ENCODE measurements at regions not wholly inside any gene's neighbourhood (a gene's known extent, or its start where the extent isn't known, plus 50 kb on each side); places are given as distances from the start of the nearest gene placed in this dataset.

GRCh38 chr17:70407506-70407905 is 238.2 kb downstream of the KCNJ2 start:
- H3K9me3 ChIP-seq (ENCODE audit: low read depth, low read length, poor library complexity, severe bottlenecking): no peaks in the 10 kb centered on the region
- intact Hi-C loops (cut with micrococcal nuclease; ENCODE audit: unreplicated experiment): no loop called here
- no peaks in the 10 kb centered on the region for H3K36me3 ChIP-seq (ENCODE audit: insufficient read depth, low read length, poor library complexity, severe bottlenecking)
- no TSS peak for BruUV-seq (replicated peaks)
- ChIA-PET CTCF (no interaction called here), POLR2A (ENCODE audit: low non-redundant PET) (no interaction called here)
- DNase-seq (ENCODE audit: low spot score): no peak
- TF ChIP-seq CTCF (conservative IDR thresholded peaks at IDR 0.05; ENCODE audit: low read depth, low read length): no peak
- no peak for TF ChIP-seq EZH2 (IDR thresholded peaks at IDR 0.05; ENCODE audit: borderline replicate concordance, low read depth, low read length, poor library complexity, severe bottlenecking)
- no peaks in the 10 kb centered on the region for H3K27me3 ChIP-seq (replicated peaks; ENCODE audit: insufficient read depth, low read depth, low read length, poor library complexity)
- no peak overlapping the region for H3K27ac ChIP-seq (ENCODE audit: low read depth, low read length, poor library complexity, severe bottlenecking)
- no peak overlapping the region for H3K4me3 ChIP-seq (ENCODE audit: low read depth, low read length, poor library complexity, severe bottlenecking)
- H3K4me1 ChIP-seq (ENCODE audit: insufficient read depth, low read length, poor library complexity, severe bottlenecking): no peaks in the 10 kb centered on the region

- Histone ChIP-seq H3K36me3 (ENCODE audit: insufficient read depth, low read length, poor library complexity, severe bottlenecking) (no peaks in the 10 kb centered on the region), H3K4me3 (ENCODE audit: low read depth, low read length, poor library complexity, severe bottlenecking) (no peak overlapping the region), H3K27ac (ENCODE audit: low read depth, low read length, poor library complexity, severe bottlenecking) (no peak overlapping the region), H3K9me3 (ENCODE audit: low read depth, low read length, poor library complexity, severe bottlenecking) (no peaks in the 10 kb centered on the region), H3K4me1 (ENCODE audit: insufficient read depth, low read length, poor library complexity, severe bottlenecking) (no peaks in the 10 kb centered on the region), H3K27me3 (replicated peaks; ENCODE audit: insufficient read depth, low read depth, low read length, poor library complexity) (no peaks in the 10 kb centered on the region)
- CTCF ChIA-PET: no interaction called here
- TF ChIP-seq CTCF (conservative IDR thresholded peaks at IDR 0.05; ENCODE audit: low read depth, low read length) (no peak), EZH2 (IDR thresholded peaks at IDR 0.05; ENCODE audit: borderline replicate concordance, low read depth, low read length, poor library complexity, severe bottlenecking) (no peak)
- no TSS peak for BruUV-seq (replicated peaks)
- POLR2A ChIA-PET (ENCODE audit: low non-redundant PET): no interaction called here
- intact Hi-C loops (cut with micrococcal nuclease; ENCODE audit: unreplicated experiment): no loop called here
- DNase-seq (ENCODE audit: low spot score): no peak
Observed at GRCh38 chr17:70408768-70409167, 239.4 kb downstream of the KCNJ2 start.

- no TSS peak for BruUV-seq (replicated peaks)
Observed at GRCh38 chr17:70414300-70414699, 245.0 kb downstream of the KCNJ2 start.

More at GRCh38 chr17:70414300-70414699, 245.0 kb downstream of the KCNJ2 start:
- Histone ChIP-seq H3K27ac (ENCODE audit: low read depth, low read length, poor library complexity, severe bottlenecking) (no peak overlapping the region), H3K27me3 (replicated peaks; ENCODE audit: insufficient read depth, low read depth, low read length, poor library complexity) (no peaks in the 10 kb centered on the region), H3K36me3 (ENCODE audit: insufficient read depth, low read length, poor library complexity, severe bottlenecking) (no peaks in the 10 kb centered on the region), H3K4me1 (ENCODE audit: insufficient read depth, low read length, poor library complexity, severe bottlenecking) (no peaks in the 10 kb centered on the region), H3K4me3 (ENCODE audit: low read depth, low read length, poor library complexity, severe bottlenecking) (no peak overlapping the region), H3K9me3 (ENCODE audit: low read depth, low read length, poor library complexity, severe bottlenecking) (no peaks in the 10 kb centered on the region)
- intact Hi-C loops (cut with micrococcal nuclease; ENCODE audit: unreplicated experiment): no loop called here
- TF ChIP-seq CTCF (conservative IDR thresholded peaks at IDR 0.05; ENCODE audit: low read depth, low read length) (no peak), EZH2 (IDR thresholded peaks at IDR 0.05; ENCODE audit: borderline replicate concordance, low read depth, low read length, poor library complexity, severe bottlenecking) (no peak)
- ChIA-PET CTCF (no interaction called here), POLR2A (ENCODE audit: low non-redundant PET) (no interaction called here)
- no peak for DNase-seq (ENCODE audit: low spot score)
